NB4 (cell line): ENCODE measurements at regions not wholly inside any gene's neighbourhood (a gene's known extent, or its start where the extent isn't known, plus 50 kb on each side); places are given as distances from the start of the nearest gene placed in this dataset.

Experiments
- CTCF ChIP-seq: IDR thresholded peaks from one replicate; pipeline ENCODE4 v1.5.1; 2012; ENCODE audit warnings: low read depth, low read length
- MAX ChIP-seq: IDR thresholded peaks from 2 replicates; pipeline ENCODE4 v1.6.1; 2011; ENCODE audit warnings: low read depth, low read length
- MYC ChIP-seq: IDR thresholded peaks from 2 replicates; pipeline ENCODE4 v1.6.1; 2011; ENCODE audit warnings: low read depth, low read length

- TF ChIP-seq CTCF (no peak), MAX (no peak), MYC (no peak)
Measured at GRCh38 chr7:20993693-20994092, 207.0 kb upstream of the SP8 start.
